GM19372 (cell line): ENCODE measurements at regions not wholly inside any gene's neighbourhood (a gene's known extent, or its start where the extent isn't known, plus 50 kb on each side); places are given as distances from the start of the nearest gene placed in this dataset.

Source experiments
- ATAC-seq: cut with Tn5 transposase; IDR thresholded peaks from one replicate; pipeline ENCODE4 v1.9.1; 2021; ENCODE audit warnings: mild to moderate bottlenecking, low read depth, moderate library complexity; ENCODE audit not compliant: unreplicated experiment

DNA sequence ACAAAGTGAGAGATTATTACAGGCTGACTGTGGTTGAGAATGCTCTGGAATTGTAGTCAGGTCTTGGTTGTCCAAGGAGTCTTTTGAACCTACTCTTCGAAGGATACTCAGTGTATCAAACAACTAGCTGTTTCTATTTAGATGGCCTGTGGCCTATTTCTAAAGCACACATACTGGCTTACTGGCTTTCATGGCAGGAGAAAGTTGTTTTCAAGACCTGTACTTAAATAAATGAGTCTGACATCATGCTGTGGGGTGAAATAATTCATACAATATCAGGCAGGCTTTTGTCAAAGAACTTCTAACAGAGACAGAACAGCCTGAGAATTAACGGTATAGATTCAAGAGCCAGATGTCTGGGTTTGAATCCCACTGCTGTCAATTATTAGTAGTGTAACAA, 316.7 kb upstream of the SEMA6D start:
- no peak for ATAC-seq

DNA sequence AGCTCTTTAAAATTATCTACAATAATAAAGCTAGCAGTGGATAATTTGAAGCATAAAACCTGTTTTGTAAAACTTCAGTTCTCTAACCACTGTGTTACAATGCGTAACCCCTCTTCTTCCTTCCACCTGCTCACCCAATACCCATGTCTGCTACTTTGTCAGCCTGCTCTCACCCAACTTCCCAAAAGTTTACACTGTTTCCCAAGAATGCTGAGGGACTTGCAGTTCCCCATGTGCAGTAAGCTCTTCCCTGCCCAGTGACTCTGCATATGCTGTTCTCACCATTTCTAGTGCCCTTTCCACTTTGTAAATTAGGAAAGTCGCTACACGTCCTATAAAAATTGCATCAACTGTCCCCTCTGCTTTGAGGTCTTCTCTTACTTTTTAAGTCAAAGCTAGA, 315.9 kb upstream of the SEMA6D start:
- no peak for ATAC-seq

DNA sequence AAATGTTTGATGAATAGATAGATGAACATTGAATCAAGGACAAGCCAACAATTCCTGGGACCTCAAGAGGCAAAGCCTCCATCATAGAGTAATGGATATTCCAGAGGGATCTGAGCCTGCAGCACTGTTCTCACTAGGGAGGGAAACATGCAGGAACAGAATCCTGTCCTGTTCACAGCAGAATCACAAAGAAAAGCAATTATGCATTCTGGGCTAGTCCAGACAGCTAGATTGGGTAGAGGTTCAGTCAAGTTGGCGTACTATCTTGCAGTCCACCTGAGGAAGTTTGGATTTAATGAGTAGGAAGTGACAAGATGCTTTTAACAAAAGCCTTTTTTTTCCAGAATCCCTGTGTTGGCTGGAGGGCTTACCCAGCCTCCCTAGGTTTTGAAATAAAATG, 314.5 kb upstream of the SEMA6D start:
- ATAC-seq = no peak

DNA sequence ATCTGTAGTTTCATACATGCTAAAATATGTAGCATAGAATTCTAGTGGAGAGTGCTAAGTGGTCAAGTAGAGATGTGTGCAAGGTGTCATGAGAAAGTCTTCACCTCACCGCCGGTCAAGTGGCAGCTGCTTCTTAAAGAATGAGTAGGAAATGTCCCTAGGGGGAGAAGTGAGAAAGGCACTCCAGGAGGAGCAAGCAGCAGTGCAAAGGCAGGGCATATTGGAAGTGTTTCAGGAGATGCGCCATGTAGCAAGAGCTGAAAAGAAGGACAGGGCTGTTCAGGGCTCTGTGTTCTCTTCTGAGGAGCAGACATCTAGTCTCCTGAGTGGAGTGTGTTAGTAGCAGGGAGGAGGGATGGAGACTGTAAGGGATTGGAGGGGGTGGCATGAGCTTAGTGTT, 312.4 kb upstream of the SEMA6D start:
- no peak for ATAC-seq

DNA sequence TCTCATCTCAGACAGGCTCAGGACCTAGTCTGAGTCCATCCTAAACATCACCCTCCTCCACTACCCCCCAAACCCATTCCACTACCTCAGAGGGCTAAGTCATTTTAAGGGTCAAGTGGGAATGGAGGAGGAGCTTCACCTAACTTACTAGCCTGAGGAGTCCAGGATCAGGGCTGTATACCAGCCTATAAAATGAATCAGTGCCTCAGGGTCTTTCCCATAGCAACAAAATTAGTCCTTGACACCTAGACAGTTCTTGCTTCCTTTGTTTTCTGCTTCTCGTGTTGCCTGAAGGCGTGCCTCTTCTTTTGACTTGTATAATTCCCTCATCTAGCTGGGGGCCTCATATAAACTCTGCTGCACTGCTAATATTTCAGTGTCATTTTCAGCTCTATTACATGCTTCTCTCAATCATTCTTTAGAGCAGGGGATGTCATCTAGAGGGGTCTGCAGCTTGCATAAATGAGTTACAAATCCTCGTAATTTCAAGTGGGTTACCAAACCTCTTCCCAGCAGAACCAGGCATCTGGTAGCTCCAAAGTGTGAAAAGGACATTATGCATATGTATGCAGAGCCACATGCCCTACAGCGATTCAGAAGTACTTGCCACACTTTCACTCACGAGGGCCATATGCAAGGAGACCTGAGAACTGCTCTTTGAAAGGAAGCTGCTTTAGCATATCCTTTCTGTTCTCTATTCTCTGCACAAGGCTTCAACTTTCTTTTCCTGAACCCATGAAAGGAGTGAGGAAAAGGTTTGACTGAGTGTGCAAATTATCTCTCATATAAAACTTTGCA, 311.7 kb upstream of the SEMA6D start:
- no peak for ATAC-seq

DNA sequence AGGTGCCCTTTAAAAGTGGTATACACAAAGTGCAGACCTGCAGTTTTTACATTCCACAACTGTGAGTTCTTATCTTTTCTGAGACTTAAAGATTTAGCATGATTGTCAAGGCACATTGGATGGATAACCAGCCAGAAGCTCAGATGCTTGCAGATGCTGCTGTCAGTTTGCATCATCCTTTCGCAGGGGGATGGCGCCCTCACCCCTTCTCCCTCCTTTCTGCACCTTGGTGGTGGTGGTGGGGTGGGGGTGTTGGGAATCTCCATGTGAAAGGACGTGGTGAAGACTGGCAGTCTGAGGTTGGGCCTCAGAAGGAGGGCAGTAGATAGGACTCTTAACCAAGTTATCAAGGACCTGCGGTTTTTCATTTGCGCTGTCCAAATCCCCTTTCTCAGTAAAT, 309.6 kb upstream of the SEMA6D start:
- ATAC-seq = no peak

DNA sequence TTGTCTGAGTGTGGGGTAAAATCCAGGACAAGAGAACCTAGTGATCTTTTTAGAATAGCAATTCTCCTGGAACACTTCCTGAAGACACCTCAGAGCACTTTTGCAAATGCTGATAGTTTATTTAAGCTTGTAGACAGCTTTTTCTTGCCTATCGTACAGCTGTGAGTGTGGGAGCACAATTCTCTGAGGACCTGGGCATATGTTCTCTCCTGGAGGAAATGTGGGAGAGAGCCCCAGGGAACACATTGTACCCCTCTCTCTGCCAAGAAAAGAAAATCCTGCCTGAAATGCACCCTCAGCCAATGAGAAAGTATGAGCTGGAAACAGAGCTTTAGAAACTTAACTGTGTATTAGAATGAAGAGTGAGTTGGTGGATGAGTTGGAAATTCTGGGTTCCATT, 308.3 kb upstream of the SEMA6D start:
- no peak for ATAC-seq

DNA sequence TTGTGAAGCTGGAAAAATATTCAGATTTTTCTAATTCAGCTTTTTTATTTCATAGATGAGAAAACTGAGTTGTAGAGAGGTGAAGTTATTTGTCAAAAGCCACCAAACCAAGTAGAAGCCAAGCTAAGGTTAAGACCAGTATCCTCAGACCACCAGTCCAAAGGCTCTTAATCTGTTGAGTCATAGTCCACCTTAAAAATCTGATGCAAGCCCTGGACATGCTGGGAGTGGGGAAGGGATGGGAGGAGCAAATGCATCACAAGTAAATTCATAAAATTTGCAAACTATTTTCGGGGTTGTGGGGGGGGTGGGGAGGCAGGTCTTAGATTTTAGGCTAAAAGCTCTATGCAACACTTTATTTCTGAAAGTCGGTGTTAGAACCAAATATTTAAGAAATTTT, 307.7 kb upstream of the SEMA6D start:
- ATAC-seq = no peak

DNA sequence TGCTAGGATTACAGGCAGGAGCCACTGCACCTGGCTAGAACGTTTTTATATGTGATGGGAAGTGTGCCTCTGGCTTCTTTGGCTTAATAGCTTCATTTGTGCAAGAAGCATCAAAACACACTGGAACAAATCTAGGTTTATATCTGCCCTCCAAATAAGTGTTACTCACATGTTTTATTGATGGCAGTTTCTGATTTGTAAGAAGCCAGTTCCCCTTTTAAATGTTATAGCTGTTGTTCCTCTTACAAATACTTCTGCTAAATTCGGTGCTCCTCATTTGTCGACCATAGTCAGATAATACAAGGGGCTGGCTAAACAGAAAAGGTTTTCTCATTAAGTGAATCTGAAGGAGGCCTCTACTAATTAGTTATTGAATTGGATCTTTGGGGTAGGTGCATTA, 307.1 kb upstream of the SEMA6D start:
- ATAC-seq = no peak

DNA sequence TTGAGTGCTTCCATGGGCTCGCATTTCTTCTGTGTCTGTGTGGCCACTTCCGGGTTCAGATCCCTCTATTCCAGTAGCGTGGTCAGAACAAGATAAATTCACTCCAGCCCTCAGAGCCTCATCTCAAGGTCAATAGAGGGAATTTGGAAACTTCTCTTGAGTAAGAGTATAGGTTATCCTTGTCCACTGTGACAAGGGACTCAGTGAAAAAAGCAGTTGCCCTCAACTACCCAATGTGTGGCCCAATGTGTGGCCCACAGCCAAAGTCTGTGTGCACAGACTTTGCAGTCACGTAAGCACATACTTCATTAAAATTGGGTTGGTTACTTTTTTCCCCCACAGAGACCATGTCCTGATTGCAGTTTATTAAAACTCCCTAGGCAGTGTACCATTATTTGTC, 305.6 kb upstream of the SEMA6D start:
- ATAC-seq = no peak

DNA sequence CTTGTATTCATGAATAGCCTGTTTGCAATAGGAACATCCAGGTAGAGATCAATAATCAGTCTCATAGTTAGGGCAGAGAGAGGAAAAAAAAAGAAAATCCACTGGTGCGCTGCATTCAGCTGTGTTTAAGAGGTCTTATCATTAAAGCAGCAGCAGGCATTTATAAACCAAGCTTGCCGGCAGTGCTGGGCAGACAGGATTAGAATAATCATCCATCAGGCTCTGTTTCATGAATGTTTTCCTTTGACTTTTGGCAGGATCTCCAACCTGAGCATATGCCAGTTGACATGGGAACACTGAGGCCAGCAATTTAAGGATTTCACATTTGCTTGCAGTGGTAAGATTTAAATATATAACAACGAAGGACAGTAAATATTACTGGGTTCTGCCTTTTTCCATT, 305.2 kb upstream of the SEMA6D start:
- no peak for ATAC-seq

DNA sequence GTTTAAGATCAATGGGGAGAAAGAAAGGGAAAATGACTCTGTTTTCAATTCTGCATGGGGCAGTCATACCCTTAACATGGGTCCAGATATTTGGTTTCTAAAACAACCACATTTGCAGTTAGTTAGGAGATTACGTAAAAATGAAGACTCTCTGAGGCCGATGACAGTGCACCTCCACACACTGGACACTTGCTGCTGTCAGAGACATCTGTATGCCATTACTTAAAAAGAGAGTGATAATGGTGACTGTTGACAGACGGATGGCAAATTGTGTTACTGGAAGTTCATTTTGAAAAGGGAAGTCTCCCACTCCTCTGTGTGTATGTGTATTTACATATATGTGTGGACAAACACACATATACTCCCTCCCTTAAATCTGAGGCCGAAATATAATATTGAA, 304.5 kb upstream of the SEMA6D start:
- no peak for ATAC-seq

DNA sequence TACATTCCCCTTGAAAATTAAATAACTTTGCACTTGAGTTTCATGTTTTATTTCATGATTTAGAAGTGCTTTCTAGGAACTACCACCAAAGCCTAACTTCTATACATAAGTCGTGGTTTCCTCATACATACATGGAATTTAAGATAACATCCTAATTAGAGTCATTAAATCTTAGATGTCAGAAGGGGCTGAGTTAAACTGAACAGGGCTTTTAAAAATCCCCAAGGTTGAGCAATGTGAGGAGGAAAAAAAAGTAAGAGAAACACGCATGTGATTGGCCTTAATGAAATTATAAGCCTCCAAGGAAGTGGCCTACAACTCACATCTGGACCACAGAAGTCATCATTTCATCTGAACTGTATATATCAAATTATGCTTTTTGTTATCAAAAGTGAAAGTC, 303.1 kb upstream of the SEMA6D start:
- no peak for ATAC-seq

DNA sequence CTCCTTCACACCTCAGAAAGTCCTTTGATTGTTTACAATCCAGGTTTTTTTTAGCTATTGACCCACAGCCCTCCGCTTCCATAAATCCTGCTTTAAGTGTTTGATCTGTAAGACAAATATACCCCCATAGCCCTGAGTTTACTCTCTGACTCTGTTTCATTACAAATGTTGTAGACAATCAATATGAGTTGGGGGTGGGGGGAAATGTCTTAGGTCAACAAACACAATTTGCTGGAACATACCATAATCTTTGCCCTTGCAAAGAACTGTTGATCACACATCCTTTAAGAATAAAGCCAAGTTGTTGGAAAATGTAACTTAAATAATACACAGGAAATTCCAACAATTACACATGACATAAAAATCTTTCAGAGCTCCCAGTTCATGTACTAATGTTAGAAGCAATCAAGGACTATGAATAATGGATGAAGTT, 301.8 kb upstream of the SEMA6D start:
- no peak for ATAC-seq

DNA sequence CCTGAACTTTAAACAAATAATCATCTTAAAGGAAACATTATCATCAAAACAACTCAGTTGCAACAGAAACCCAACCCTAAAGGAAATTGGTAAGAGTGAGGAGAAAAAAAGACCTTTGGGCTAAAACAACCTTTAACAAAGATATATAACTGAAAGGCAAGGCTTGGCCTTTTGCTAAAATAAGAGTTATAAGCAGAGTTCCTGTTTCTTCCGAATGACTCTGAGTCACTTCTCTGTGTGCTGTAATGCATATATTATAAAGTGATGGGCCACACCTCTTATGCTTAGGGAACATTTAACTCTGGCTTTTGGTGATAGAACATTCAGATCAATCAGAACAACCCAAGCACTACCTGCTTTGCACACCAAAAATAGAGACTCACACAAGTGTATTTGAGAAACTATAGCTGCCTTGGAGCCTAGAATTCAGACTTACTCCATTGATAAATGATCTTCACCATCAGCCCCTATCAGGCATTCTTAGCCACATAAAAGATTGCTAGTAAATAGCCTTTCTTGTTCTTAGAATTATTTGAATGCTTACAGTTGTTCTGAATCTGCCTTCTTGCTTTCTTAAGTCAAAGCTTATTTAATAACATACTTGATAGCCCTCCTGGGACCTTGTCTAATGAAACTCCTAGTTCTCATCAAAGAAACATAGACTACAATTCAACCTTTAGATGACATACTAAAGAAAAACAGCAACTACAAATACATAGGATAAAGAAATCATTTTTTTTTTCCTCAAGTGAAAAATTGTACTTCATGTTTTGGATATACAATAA, 294.2 kb upstream of the SEMA6D start:
- ATAC-seq = no peak

DNA sequence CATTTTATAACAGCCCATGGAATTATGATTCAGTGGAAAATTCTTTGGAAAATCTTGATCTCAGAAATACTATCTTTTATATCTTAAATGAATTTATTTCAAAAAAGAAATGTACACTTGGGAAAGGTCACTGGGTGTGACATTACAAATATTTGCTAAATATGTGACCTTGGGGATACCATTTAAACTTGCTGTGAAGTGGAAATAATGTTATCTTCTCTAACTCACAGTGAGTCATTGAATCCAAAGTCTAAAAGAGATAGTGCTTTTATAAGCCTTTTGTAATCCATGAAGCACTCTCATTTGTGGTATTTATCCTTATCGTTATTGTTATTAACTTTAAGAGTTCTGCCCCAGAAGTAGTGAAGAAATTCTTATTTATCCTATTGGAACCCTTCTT, 289.8 kb upstream of the SEMA6D start:
- ATAC-seq = no peak

DNA sequence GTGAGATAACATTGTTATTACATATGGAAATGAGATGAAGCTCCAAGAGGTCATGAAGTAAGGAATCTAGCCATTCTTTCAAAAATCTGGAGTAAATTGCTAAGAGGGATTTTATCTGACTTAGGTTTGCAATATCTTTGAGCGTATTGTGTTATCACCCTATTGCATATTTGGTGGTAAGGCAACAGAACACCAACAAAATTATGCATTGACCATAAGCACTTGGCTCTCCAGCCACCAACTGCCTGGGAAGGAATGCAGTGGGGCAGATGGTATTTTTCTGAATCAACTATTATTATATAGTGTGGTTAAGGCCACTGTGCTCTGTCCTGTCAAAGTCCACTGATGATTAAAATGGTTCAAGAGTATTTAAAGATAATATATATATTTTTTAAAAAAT, 287.9 kb upstream of the SEMA6D start:
- ATAC-seq = no peak

DNA sequence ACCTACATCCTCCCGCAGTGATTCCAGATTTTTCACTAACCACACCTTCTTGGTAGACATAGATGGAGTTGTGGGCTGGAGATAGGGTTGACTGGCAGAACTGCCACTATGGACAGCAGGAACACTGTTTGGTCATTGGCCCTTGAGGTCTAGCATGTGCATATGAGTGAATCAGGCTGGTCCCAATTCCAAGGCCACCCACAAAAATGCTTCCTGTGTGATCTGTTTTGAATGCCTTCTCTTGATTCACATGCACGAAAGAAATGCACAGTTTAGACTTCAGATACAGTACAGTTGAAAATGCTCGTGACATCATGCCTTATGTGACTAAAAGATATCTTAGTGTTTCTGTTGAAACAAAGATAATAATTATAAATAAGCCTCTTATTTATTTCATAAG, 285.8 kb upstream of the SEMA6D start:
- no peak for ATAC-seq

DNA sequence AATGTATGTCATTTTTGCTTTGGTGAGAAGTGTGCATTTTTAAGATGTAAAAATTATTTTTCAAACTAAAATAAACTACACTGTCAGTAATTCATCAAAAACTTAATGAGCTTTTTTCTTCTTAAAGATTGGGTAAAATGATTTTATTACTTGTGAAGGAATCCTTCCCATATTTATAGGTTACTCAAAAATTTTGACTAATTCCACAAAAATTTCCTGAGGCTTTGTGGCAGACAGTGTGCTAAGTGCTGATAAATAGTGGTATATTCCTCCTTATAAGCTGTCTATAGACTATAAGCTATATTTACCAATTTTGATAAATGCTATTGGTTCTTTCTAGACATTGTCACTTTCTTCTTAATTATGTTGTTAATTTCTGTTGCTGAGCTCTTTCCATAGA, 284.5 kb upstream of the SEMA6D start:
- ATAC-seq = no peak

DNA sequence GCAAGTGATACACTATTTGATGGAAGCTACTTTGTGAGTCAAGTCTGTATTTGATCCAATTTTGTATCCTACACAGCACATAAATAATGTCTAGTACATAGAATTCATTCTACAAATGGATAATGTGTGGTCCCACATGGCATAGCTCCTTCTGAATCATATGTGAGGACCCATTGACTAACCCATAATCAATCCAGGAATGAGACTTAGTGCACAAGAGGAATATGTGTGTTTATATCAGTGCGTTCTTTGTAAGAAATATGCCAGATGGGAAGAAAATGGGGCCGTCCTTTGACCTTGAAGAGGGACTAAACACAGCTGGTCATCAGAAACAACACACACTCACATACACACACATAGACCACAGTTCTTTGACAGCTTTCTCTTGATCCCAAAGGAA, 282.7 kb upstream of the SEMA6D start:
- no peak for ATAC-seq

DNA sequence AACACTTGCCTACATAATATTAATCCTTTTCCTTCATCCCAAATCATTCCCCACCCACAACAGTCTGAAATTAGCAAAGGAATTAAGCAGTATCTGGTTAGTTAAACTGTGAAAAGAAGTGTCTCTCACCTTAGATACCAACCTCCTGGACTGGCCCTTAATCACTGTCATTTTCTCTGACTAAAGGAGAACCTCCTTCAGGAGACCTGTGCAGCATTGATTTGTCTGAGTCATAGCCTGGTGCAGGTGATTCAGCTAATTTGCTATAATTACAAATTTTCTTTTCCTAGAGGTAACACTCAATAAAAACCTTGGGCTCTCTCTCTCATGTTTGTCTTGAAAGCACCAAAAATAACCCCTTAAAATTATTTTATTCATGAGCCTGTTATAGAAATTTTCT, 279.8 kb upstream of the SEMA6D start:
- ATAC-seq = no peak
